ENCODE measurements at regions not wholly inside any gene's neighbourhood (a gene's known extent, or its start where the extent isn't known, plus 50 kb on each side); places are given as distances from the start of the nearest gene placed in this dataset.

DNA sequence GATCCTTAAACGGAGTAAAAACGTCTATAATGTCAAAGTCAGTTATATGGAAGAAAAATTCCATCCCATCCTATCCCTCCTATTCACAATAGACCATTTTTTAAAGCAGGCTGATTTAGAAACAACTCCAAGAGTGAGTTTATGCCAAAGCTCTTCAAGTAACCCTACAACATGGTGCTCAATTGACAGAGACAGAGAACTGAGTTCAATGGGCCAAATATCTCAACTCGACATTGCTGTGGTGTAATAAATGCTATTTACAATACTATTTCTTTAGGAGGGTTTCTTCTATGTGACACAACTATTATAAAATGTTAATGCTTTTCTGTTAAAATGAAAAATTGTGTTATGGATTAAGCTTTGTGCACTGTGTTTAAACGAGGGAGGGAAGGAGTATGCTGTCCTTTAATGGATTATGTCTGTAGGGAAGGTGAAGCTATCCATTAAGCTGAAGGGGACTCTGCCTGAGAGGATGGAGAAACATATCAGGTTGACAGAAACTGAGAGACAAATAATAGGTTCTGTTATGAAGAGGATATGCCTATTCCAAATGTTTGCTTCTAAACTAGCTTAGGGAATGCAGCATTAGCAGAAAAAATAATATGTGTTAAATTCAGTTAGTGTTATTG lies 362.5 kb upstream of the CHRM3 start:
- no peak overlapping the region for H3K4me3 ChIP-seq (ENCODE audit: extremely low read depth, insufficient read depth, low read length, poor library complexity, severe bottlenecking)
- 75 to 82% methylated on average over 1 of the region's 4 CpGs for WGBS, 2 experiments (ENCODE audit: insufficient coverage in 2 of 2)

DNA sequence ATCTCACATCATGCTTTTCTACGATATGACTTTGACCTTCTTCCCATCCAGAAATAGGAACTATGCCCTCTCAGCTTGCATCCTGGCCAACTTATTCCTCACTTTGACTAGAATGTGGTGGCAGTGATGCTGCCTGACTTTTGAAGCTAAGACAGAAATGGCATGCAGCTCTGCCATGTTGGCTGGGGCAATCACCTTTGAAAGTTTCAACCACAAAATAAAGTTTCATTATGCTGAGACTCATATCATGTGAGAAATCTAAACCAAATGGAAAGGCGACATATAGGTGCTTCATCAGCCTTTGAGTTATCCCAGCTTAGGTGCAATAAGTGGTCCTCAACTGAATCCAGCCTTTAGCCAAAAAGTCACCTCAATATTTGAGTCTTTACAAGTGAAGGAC lies 370.0 kb upstream of the CHRM3 start:
- 85 to 100% methylated on average over 1 to 2 of the region's 2 CpGs for WGBS, 2 experiments (ENCODE audit: insufficient coverage in 2 of 2)
- H3K4me3 ChIP-seq (ENCODE audit: extremely low read depth, insufficient read depth, low read length, poor library complexity, severe bottlenecking): no peak overlapping the region

More for the DNA sequence above, 362.5 kb upstream of the CHRM3 start:
- Histone ChIP-seq H3K36me3 (ENCODE audit: control insufficient read depth, insufficient read depth, low read length) (no peaks in the 10 kb centered on the region), H3K9me3 (ENCODE audit: control insufficient read depth, low read length) (no peaks in the 10 kb centered on the region), H3K4me1 (ENCODE audit: control insufficient read depth, insufficient read depth, low read length, poor library complexity, severe bottlenecking) (no peaks in the 10 kb centered on the region), H3K27ac (ENCODE audit: low read depth, low read length, severe bottlenecking) (no peak overlapping the region)

DNA sequence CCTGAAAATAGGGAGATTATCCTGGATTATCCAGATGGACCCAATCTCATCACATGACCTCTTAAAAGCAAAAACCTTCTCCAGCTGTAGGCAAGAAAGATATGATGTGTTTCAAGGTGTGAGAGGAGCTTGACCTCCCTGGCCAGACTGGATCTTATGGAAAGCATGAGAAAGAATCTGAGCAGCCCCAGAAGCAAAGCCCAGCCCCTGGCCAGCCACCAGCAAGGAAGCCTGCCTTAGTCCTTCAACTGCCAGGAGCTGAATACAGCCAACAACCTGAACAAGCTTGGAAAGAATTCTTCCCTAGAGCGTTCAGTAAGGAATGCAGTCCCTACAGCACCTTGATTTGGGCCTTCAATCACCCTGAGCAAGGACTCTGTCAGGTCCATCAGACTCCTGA lies 375.0 kb upstream of the CHRM3 start:
- no peak overlapping the region for H3K4me3 ChIP-seq (ENCODE audit: extremely low read depth, insufficient read depth, low read length, poor library complexity, severe bottlenecking)
- H3K4me1 ChIP-seq (ENCODE audit: control insufficient read depth, insufficient read depth, low read length, poor library complexity, severe bottlenecking): no peaks in the 10 kb centered on the region
- no peaks in the 10 kb centered on the region for H3K9me3 ChIP-seq (ENCODE audit: control insufficient read depth, low read length)
- H3K36me3 ChIP-seq (ENCODE audit: control insufficient read depth, insufficient read depth, low read length): no peaks in the 10 kb centered on the region
- WGBS, 2 experiments (ENCODE audit: insufficient coverage in 2 of 2): 100% methylated on average over 1 of the region's 1 CpG; no CpG with 5 or more reads in 1 of the 2 experiments
- H3K27ac ChIP-seq (ENCODE audit: low read depth, low read length, severe bottlenecking): no peak overlapping the region

More for the DNA sequence above, 370.0 kb upstream of the CHRM3 start:
- Histone ChIP-seq H3K27ac (ENCODE audit: low read depth, low read length, severe bottlenecking) (no peak overlapping the region), H3K9me3 (ENCODE audit: control insufficient read depth, low read length) (no peaks in the 10 kb centered on the region), H3K4me1 (ENCODE audit: control insufficient read depth, insufficient read depth, low read length, poor library complexity, severe bottlenecking) (no peaks in the 10 kb centered on the region), H3K36me3 (ENCODE audit: control insufficient read depth, insufficient read depth, low read length) (no peaks in the 10 kb centered on the region)

DNA sequence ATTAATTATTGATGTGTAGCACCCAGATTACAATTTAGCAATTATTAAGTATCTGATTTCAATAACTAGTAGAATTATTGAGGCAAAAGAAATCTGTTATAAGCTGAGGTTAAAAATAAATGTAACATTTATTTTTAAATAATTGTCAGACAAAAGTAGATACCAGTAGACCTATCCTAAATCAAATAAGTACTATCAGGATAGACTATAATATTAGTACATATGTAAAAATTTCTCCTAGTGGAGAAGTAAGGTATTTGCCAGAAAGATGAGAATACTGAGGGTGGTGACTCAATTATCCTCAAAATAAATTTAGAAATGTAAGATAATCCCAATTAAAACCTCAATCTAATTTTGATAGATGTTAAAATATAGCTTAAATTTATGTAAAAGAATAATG lies 377.8 kb upstream of the CHRM3 start:
- Histone ChIP-seq H3K27ac (ENCODE audit: low read depth, low read length, severe bottlenecking) (no peak overlapping the region), H3K4me1 (ENCODE audit: control insufficient read depth, insufficient read depth, low read length, poor library complexity, severe bottlenecking) (no peaks in the 10 kb centered on the region), H3K4me3 (ENCODE audit: extremely low read depth, insufficient read depth, low read length, poor library complexity, severe bottlenecking) (no peak overlapping the region), H3K9me3 (ENCODE audit: control insufficient read depth, low read length) (no peaks in the 10 kb centered on the region), H3K36me3 (ENCODE audit: control insufficient read depth, insufficient read depth, low read length) (no peaks in the 10 kb centered on the region)

DNA sequence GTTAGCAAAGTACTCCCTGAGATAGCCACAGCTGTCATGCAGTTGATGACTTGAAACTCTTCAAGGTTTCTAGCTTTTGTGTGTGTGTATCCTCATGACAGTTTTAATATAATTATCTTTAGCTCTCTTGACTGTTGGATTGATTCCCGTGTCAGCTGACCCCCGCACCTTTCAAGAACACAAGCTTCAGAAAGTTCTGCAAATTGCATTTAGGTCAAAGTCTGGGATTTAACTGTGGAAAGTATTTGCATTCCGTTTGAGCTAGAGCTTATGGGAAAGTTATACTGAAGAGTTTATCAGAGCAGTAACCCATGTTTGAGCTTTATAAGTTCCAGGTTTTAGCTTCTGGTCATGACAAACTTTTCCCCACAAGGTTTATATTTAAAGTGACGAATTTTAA lies 380.1 kb upstream of the CHRM3 start:
- no peaks in the 10 kb centered on the region for H3K4me1 ChIP-seq (ENCODE audit: control insufficient read depth, insufficient read depth, low read length, poor library complexity, severe bottlenecking)
- 40 to 83% methylated on average over 1 to 2 of the region's 4 CpGs for WGBS, 2 experiments (ENCODE audit: insufficient coverage in 2 of 2)
- H3K9me3 ChIP-seq (ENCODE audit: control insufficient read depth, low read length): no peaks in the 10 kb centered on the region
- no peak overlapping the region for H3K27ac ChIP-seq (ENCODE audit: low read depth, low read length, severe bottlenecking)
- H3K4me3 ChIP-seq (ENCODE audit: extremely low read depth, insufficient read depth, low read length, poor library complexity, severe bottlenecking): no peak overlapping the region
- no peaks in the 10 kb centered on the region for H3K36me3 ChIP-seq (ENCODE audit: control insufficient read depth, insufficient read depth, low read length)

DNA sequence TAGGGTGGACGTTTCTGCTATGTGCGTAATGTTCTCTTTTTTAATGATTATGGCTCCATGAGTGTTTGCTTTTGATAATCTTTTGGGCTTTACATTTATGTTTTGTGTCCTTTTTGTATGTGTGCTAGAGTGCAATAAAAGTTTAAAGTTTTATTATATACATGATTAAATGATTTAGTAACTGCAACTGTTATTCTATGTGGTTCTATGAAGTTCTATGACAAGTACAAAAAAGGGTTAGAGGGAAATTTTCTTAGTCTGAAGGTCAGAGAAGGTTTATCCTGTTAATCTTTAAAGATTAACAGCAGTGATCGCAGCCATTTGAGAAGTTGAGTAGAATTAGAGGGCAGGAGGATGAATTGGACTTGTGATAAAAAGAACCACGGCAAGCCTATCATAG lies 386.4 kb upstream of the CHRM3 start:
- WGBS, 2 experiments (ENCODE audit: insufficient coverage in 2 of 2): 96 to 100% methylated on average over 3 to 4 of the region's 4 CpGs
- Histone ChIP-seq H3K36me3 (ENCODE audit: control insufficient read depth, insufficient read depth, low read length) (no peaks in the 10 kb centered on the region), H3K4me3 (ENCODE audit: extremely low read depth, insufficient read depth, low read length, poor library complexity, severe bottlenecking) (no peak overlapping the region), H3K27ac (ENCODE audit: low read depth, low read length, severe bottlenecking) (no peak overlapping the region), H3K9me3 (ENCODE audit: control insufficient read depth, low read length) (no peaks in the 10 kb centered on the region), H3K4me1 (ENCODE audit: control insufficient read depth, insufficient read depth, low read length, poor library complexity, severe bottlenecking) (no peaks in the 10 kb centered on the region)

DNA sequence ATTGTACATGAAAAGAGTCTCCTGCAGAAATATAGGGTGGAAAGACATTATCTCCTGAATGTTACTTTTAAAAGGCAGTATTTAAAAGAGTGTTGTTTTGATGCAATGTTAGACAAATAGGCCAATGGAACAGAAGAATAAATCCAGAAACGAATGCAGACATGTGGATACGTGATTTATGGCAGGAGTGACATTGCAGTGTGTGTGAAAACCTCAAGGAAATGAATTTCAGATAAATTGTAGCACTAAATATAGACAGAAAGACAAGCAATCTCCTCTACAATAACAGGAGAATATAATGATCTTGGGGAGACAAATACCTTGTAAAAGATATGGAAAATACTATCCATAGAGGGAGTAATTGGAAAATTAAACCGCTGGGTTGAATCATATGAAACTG lies 387.8 kb upstream of the CHRM3 start:
- H3K27ac ChIP-seq (ENCODE audit: low read depth, low read length, severe bottlenecking): no peak overlapping the region
- no peak overlapping the region for H3K4me3 ChIP-seq (ENCODE audit: extremely low read depth, insufficient read depth, low read length, poor library complexity, severe bottlenecking)
- H3K36me3 ChIP-seq (ENCODE audit: control insufficient read depth, insufficient read depth, low read length): no peaks in the 10 kb centered on the region
- no peaks in the 10 kb centered on the region for H3K4me1 ChIP-seq (ENCODE audit: control insufficient read depth, insufficient read depth, low read length, poor library complexity, severe bottlenecking)
- 80% methylated on average over 1 of the region's 3 CpGs; no CpG with 5 or more reads in 1 of the 2 experiments for WGBS, 2 experiments (ENCODE audit: insufficient coverage in 2 of 2)
- no peaks in the 10 kb centered on the region for H3K9me3 ChIP-seq (ENCODE audit: control insufficient read depth, low read length)

DNA sequence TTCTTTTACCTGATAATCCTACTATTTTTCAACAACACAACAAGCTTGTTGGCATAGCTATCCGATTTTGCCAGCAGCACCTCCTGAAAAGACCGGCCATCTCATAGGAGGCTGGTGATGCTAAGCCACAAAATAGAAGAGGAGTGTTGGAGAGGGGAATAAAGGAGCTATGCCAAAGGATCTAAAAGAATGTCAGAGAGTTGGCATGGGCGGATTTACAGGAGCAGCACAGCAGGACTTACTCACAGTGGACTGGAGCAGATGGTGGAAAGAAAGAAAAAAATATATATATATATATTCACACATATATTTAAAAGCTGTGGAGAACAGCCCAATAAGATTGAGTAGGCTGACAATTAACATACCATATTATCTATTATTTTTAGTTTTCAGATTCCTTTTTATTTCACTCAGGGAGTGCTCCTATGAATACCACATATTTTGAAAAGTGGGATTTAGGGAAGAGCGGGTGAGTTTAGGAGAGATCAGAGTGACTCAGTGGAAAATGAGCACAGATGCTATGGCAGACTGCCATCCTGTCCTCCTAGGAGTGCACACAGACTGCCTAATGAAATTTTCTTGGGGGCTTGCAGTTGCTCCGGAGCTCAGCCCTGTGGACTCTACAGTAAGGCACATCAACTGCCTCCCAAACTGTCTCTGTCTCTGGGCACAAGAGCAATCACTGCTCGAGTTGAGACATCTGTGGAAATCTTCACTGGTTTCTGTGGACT lies 394.4 kb upstream of the CHRM3 start:
- no peaks in the 10 kb centered on the region for H3K9me3 ChIP-seq (ENCODE audit: control insufficient read depth, low read length)
- WGBS, 2 experiments (ENCODE audit: insufficient coverage in 2 of 2): 95% methylated on average over 3 to 4 of the region's 6 CpGs

DNA sequence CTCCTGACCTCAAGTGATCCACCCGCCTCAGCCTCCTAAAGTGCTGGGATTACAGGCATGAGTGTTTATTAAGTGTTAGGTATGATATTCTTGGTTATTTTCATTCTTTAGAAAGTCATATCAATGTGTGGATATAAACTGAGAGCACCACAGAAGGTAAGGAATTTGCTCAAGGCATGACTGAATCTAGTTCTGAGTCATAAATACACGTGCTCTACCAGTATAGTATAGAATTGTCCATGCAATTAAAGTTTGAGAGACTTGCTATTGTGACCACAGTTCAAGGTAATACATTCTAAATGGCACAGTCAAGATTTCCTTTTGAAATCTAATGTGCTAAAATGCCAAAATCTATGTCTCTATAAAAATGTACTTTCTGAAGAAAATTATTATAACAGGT lies 401.1 kb upstream of the CHRM3 start:
- no peaks in the 10 kb centered on the region for H3K4me1 ChIP-seq (ENCODE audit: control insufficient read depth, insufficient read depth, low read length, poor library complexity, severe bottlenecking)
- 83 to 88% methylated on average over 1 of the region's 2 CpGs for WGBS, 2 experiments (ENCODE audit: insufficient coverage in 2 of 2)
- H3K4me3 ChIP-seq (ENCODE audit: extremely low read depth, insufficient read depth, low read length, poor library complexity, severe bottlenecking): no peak overlapping the region
- H3K9me3 ChIP-seq (ENCODE audit: control insufficient read depth, low read length): no peaks in the 10 kb centered on the region
- H3K27ac ChIP-seq (ENCODE audit: low read depth, low read length, severe bottlenecking): no peak overlapping the region
- H3K36me3 ChIP-seq (ENCODE audit: control insufficient read depth, insufficient read depth, low read length): no peaks in the 10 kb centered on the region

More for the DNA sequence above, 394.4 kb upstream of the CHRM3 start:
- H3K36me3 ChIP-seq (ENCODE audit: control insufficient read depth, insufficient read depth, low read length): no peaks in the 10 kb centered on the region
- no peak overlapping the region for H3K27ac ChIP-seq (ENCODE audit: low read depth, low read length, severe bottlenecking)
- H3K4me3 ChIP-seq (ENCODE audit: extremely low read depth, insufficient read depth, low read length, poor library complexity, severe bottlenecking): no peak overlapping the region
- no peaks in the 10 kb centered on the region for H3K4me1 ChIP-seq (ENCODE audit: control insufficient read depth, insufficient read depth, low read length, poor library complexity, severe bottlenecking)

DNA sequence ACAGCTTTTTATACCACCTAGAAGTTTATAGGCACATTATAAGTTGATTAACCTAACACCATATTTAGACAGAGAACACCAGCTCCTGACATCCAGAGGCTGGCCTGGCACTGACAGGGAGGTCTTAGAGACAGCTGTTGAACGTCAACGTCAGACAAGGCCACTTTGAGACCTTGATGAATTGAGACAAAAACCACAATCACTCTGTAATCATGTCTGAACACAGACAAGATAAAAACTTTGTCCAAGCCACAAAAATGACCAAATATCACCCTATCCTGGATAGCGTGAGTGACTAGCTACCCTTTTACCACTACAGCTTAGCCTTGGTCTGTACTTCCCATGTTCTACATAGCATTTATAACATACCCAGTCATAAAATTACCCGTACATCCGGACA lies 403.6 kb upstream of the CHRM3 start:
- 85 to 98% methylated on average over 5 of the region's 5 CpGs for WGBS, 2 experiments (ENCODE audit: insufficient coverage in 2 of 2)

DNA sequence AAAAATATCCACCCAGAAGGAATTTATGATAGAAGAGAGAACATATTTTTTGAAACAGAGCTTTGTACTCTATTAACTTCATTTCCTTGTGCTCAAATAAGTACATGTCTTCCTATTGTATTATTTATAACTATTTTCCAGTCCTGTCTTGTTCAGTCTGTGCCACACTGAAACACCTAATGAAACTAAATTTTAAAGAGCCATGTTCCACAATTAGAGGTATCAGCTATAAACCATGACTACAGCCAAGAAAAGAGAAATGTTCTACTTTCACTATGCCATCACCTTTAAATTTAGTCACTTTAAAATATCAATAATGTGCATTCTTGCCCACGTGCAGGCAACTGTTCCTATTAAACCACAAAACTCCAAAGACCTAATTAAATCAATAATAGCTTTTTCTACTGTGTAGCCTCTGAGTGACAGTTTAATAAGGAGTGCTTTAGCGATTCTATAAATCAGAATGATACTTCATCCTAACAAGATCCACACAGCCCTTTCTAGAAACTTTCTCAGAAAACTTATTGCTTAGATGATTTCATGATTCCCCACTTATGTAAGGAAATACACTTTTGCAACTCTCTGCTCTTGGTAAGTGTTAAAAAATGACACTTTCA lies 404.9 kb upstream of the CHRM3 start:
- WGBS, 2 experiments (ENCODE audit: insufficient coverage in 2 of 2): 82% methylated on average over 2 of the region's 2 CpGs; no CpG with 5 or more reads in 1 of the 2 experiments

More for the DNA sequence above, 403.6 kb upstream of the CHRM3 start:
- Histone ChIP-seq H3K36me3 (ENCODE audit: control insufficient read depth, insufficient read depth, low read length) (no peaks in the 10 kb centered on the region), H3K9me3 (ENCODE audit: control insufficient read depth, low read length) (no peaks in the 10 kb centered on the region), H3K27ac (ENCODE audit: low read depth, low read length, severe bottlenecking) (no peak overlapping the region), H3K4me3 (ENCODE audit: extremely low read depth, insufficient read depth, low read length, poor library complexity, severe bottlenecking) (no peak overlapping the region), H3K4me1 (ENCODE audit: control insufficient read depth, insufficient read depth, low read length, poor library complexity, severe bottlenecking) (no peaks in the 10 kb centered on the region)

More for the DNA sequence above, 404.9 kb upstream of the CHRM3 start:
- H3K4me1 ChIP-seq (ENCODE audit: control insufficient read depth, insufficient read depth, low read length, poor library complexity, severe bottlenecking): no peaks in the 10 kb centered on the region
- no peaks in the 10 kb centered on the region for H3K9me3 ChIP-seq (ENCODE audit: control insufficient read depth, low read length)
- H3K36me3 ChIP-seq (ENCODE audit: control insufficient read depth, insufficient read depth, low read length): no peaks in the 10 kb centered on the region
- no peak overlapping the region for H3K27ac ChIP-seq (ENCODE audit: low read depth, low read length, severe bottlenecking)
- H3K4me3 ChIP-seq (ENCODE audit: extremely low read depth, insufficient read depth, low read length, poor library complexity, severe bottlenecking): no peak overlapping the region
